H1 (cell line): ENCODE measurements at regions not wholly inside any gene's neighbourhood (a gene's known extent, or its start where the extent isn't known, plus 50 kb on each side); places are given as distances from the start of the nearest gene placed in this dataset.

Experiments used
- JUND ChIP-seq: IDR thresholded peaks from 2 replicates; pipeline ENCODE4 v1.6.1; 2011; ENCODE audit warnings: mild to moderate bottlenecking, improper control_type of control experiment, low read length
- RBBP5 ChIP-seq: IDR thresholded peaks from 2 replicates; pipeline ENCODE4 v1.7.1; 2012; ENCODE audit warnings: low read depth, mild to moderate bottlenecking, inconsistent platforms, low read length, moderate library complexity, borderline replicate concordance
- TAF7 ChIP-seq: optimal IDR thresholded peaks from 2 replicates; pipeline ENCODE3; 2011; ENCODE audit warnings: low read depth, mild to moderate bottlenecking, inconsistent platforms, low read length, moderate library complexity, borderline replicate concordance

- TF ChIP-seq JUND (no peak), RBBP5 (no peak), TAF7 (no peak)
These were observed 106.0 kb downstream of the FOXF2 start (continued) for GRCh38 chr6:1495344-1495743.
